Activated CD8-positive, alpha-beta memory T cell treated with anti-CD3 and anti-CD28 coated beads, Interleukin-2, amount 10 ng/mL, durations not matched to agents 7 days and 5 days (primary cell): ENCODE measurements at regions not wholly inside any gene's neighbourhood (a gene's known extent, or its start where the extent isn't known, plus 50 kb on each side); places are given as distances from the start of the nearest gene placed in this dataset.
"Not testable (repeated sequence)": the region's sequence is repeated elsewhere in the genome, so short reads cannot be mapped to it uniquely, and the experiment has no call there.

Source experiments
- ATAC-seq: fragments of 150-1000 bp; cut with Tn5 transposase; one replicate; pipeline ENCODE4 v1.10.0; 2021; ENCODE audit warnings: moderate library complexity
- CTCF ChIA-PET: fragments of 350-600 bp; sonication (Branson Sonifier 250); formaldehyde crosslinking; loops from one replicate; lab custom pipeline; 2021; ENCODE audit warnings: antibody characterized with exemption; lab: Charles Lee
- DNase-seq: peaks from one replicate; pipeline ENCODE4 v3.0.0-alpha.2; 2020
- H3K27ac Mint-ChIP-seq: one replicate; pipeline ENCODE4 v1.8.0; 2021; ENCODE audit warnings: mild to moderate bottlenecking, mixed read lengths
- H3K27me3 Mint-ChIP-seq: one replicate; pipeline ENCODE4 v1.8.0; 2021; ENCODE audit warnings: mixed read lengths
- H3K36me3 Mint-ChIP-seq: one replicate; pipeline ENCODE4 v1.8.0; 2021; ENCODE audit warnings: mild to moderate bottlenecking, mixed read lengths
- H3K4me1 Mint-ChIP-seq: one replicate; pipeline ENCODE4 v1.8.0; 2021; ENCODE audit warnings: mixed read lengths
- H3K4me3 Mint-ChIP-seq: one replicate; pipeline ENCODE4 v1.8.0; 2021; ENCODE audit warnings: mild to moderate bottlenecking, moderate library complexity, mixed read lengths
- H3K9me3 Mint-ChIP-seq: one replicate; pipeline ENCODE4 v1.8.0; 2022; ENCODE audit warnings: low read depth, mixed read lengths

- H3K4me3 Mint-ChIP-seq, H3K36me3 Mint-ChIP-seq, CTCF ChIA-PET, H3K9me3 Mint-ChIP-seq, H3K27ac Mint-ChIP-seq, ATAC-seq, DNase-seq, H3K27me3 Mint-ChIP-seq, H3K4me1 Mint-ChIP-seq: not testable (repeated sequence)
Measured at GRCh38 chr16:72729552-72729951, 318.4 kb downstream of the ZFHX3 start.

- Mint-ChIP-seq H3K27ac (no peak overlapping the region), H3K4me1 (no peaks in the 10 kb centered on the region), H3K9me3 (peaks cover 2% of the 10 kb centered on the region), H3K4me3 (no peak overlapping the region), H3K27me3 (peaks cover 3% of the 10 kb centered on the region), H3K36me3 (no peaks in the 10 kb centered on the region)
- DNase-seq (no peak), ATAC-seq (no peak)
- CTCF ChIA-PET: interaction anchor here (0.5 kb wide), 1 partner anchor 198 kb away, joined by 4 read pairs; no protein-coding TSS in a partner anchor
Measured at GRCh38 chr16:72728516-72728915, 319.4 kb downstream of the ZFHX3 start.

GRCh38 chr16:72727565-72727964, 320.4 kb downstream of the ZFHX3 start:
- no peaks in the 10 kb centered on the region for H3K36me3 Mint-ChIP-seq
- H3K4me1 Mint-ChIP-seq: no peaks in the 10 kb centered on the region
- H3K9me3 Mint-ChIP-seq: peaks cover 2% of the 10 kb centered on the region
- CTCF ChIA-PET: no interaction called here
- DNase-seq (no peak), ATAC-seq (no peak)
- no peak overlapping the region for H3K27ac Mint-ChIP-seq
- H3K4me3 Mint-ChIP-seq: no peak overlapping the region
- no peaks in the 10 kb centered on the region for H3K27me3 Mint-ChIP-seq

- DNase-seq (no peak), ATAC-seq (no peak)
- H3K27ac Mint-ChIP-seq: no peak overlapping the region
- H3K4me1 Mint-ChIP-seq: no peaks in the 10 kb centered on the region
- no peak overlapping the region for H3K4me3 Mint-ChIP-seq
- H3K36me3 Mint-ChIP-seq: no peaks in the 10 kb centered on the region
- no peaks in the 10 kb centered on the region for H3K27me3 Mint-ChIP-seq
- CTCF ChIA-PET: no interaction called here
- H3K9me3 Mint-ChIP-seq: no peaks in the 10 kb centered on the region
Measured at GRCh38 chr16:72725643-72726042, 322.3 kb downstream of the ZFHX3 start.

GRCh38 chr16:72723781-72724180, 324.1 kb downstream of the ZFHX3 start:
- Mint-ChIP-seq H3K27me3 (no peaks in the 10 kb centered on the region), H3K4me3 (no peak overlapping the region), H3K27ac (no peak overlapping the region), H3K4me1 (no peaks in the 10 kb centered on the region), H3K9me3 (no peaks in the 10 kb centered on the region), H3K36me3 (no peaks in the 10 kb centered on the region)
- ATAC-seq (no peak), DNase-seq (no peak)
- CTCF ChIA-PET: no interaction called here

GRCh38 chr16:72722552-72722951, 325.4 kb downstream of the ZFHX3 start:
- DNase-seq (no peak), ATAC-seq (no peak)
- H3K9me3 Mint-ChIP-seq: no peaks in the 10 kb centered on the region
- no peak overlapping the region for H3K4me3 Mint-ChIP-seq
- no peaks in the 10 kb centered on the region for H3K4me1 Mint-ChIP-seq
- H3K36me3 Mint-ChIP-seq: no peaks in the 10 kb centered on the region
- H3K27me3 Mint-ChIP-seq: no peaks in the 10 kb centered on the region
- H3K27ac Mint-ChIP-seq: no peak overlapping the region
- CTCF ChIA-PET: no interaction called here

GRCh38 chr16:72721981-72722380, 325.9 kb downstream of the ZFHX3 start:
- Mint-ChIP-seq H3K27me3 (no peaks in the 10 kb centered on the region), H3K36me3 (no peaks in the 10 kb centered on the region), H3K27ac (no peak overlapping the region), H3K9me3 (no peaks in the 10 kb centered on the region), H3K4me1 (no peaks in the 10 kb centered on the region), H3K4me3 (no peak overlapping the region)
- CTCF ChIA-PET: no interaction called here
- no peak for ATAC-seq
- DNase-seq: no peak

GRCh38 chr16:72715267-72715666, 332.7 kb downstream of the ZFHX3 start:
- Mint-ChIP-seq H3K4me3 (no peak overlapping the region), H3K4me1 (no peaks in the 10 kb centered on the region), H3K27ac (no peak overlapping the region), H3K27me3 (no peaks in the 10 kb centered on the region), H3K36me3 (peaks cover 16% of the 10 kb centered on the region), H3K9me3 (peaks cover 12% of the 10 kb centered on the region)
- no peak for DNase-seq
- ATAC-seq: no peak
- CTCF ChIA-PET: no interaction called here

- Mint-ChIP-seq H3K36me3 (peaks cover 16% of the 10 kb centered on the region), H3K4me3 (no peak overlapping the region), H3K27ac (no peak overlapping the region), H3K9me3 (peaks cover 18% of the 10 kb centered on the region), H3K4me1 (no peaks in the 10 kb centered on the region), H3K27me3 (no peaks in the 10 kb centered on the region)
- no peak for ATAC-seq
- CTCF ChIA-PET: no interaction called here
- no peak for DNase-seq
Measured at GRCh38 chr16:72711823-72712222, 336.1 kb downstream of the ZFHX3 start.

GRCh38 chr16:72705801-72706200, 342.1 kb downstream of the ZFHX3 start:
- H3K4me1 Mint-ChIP-seq: no peaks in the 10 kb centered on the region
- CTCF ChIA-PET: no interaction called here
- peaks cover 7% of the 10 kb centered on the region for H3K9me3 Mint-ChIP-seq
- DNase-seq: no peak
- H3K4me3 Mint-ChIP-seq: no peak overlapping the region
- no peak for ATAC-seq
- no peaks in the 10 kb centered on the region for H3K27me3 Mint-ChIP-seq
- no peak overlapping the region for H3K27ac Mint-ChIP-seq
- no peaks in the 10 kb centered on the region for H3K36me3 Mint-ChIP-seq

- no peak for DNase-seq
- no peaks in the 10 kb centered on the region for H3K4me1 Mint-ChIP-seq
- H3K4me3 Mint-ChIP-seq: no peak overlapping the region
- H3K9me3 Mint-ChIP-seq: peaks cover 4% of the 10 kb centered on the region
- H3K27me3 Mint-ChIP-seq: no peaks in the 10 kb centered on the region
- CTCF ChIA-PET: no interaction called here
- H3K27ac Mint-ChIP-seq: no peak overlapping the region
- ATAC-seq: no peak
- H3K36me3 Mint-ChIP-seq: no peaks in the 10 kb centered on the region
Measured at GRCh38 chr16:72704746-72705372, 343.1 kb downstream of the ZFHX3 start.

- ATAC-seq: no peak
- H3K36me3 Mint-ChIP-seq: no peaks in the 10 kb centered on the region
- H3K4me3 Mint-ChIP-seq: no peak overlapping the region
- no peak overlapping the region for H3K27ac Mint-ChIP-seq
- DNase-seq: no peak
- CTCF ChIA-PET: no interaction called here
- H3K27me3 Mint-ChIP-seq: no peaks in the 10 kb centered on the region
- H3K4me1 Mint-ChIP-seq: no peaks in the 10 kb centered on the region
- H3K9me3 Mint-ChIP-seq: no peaks in the 10 kb centered on the region
Measured at GRCh38 chr16:72689851-72690250, 358.1 kb downstream of the ZFHX3 start.

GRCh38 chr16:72680732-72681131, 367.2 kb downstream of the ZFHX3 start:
- CTCF ChIA-PET: no interaction called here
- H3K27ac Mint-ChIP-seq: no peak overlapping the region
- no peaks in the 10 kb centered on the region for H3K9me3 Mint-ChIP-seq
- no peaks in the 10 kb centered on the region for H3K36me3 Mint-ChIP-seq
- no peaks in the 10 kb centered on the region for H3K27me3 Mint-ChIP-seq
- H3K4me3 Mint-ChIP-seq: no peak overlapping the region
- no peak for DNase-seq
- H3K4me1 Mint-ChIP-seq: no peaks in the 10 kb centered on the region
- no peak for ATAC-seq

GRCh38 chr16:72679856-72680255, 368.1 kb downstream of the ZFHX3 start:
- DNase-seq (no peak), ATAC-seq (no peak)
- Mint-ChIP-seq H3K4me1 (no peaks in the 10 kb centered on the region), H3K9me3 (no peaks in the 10 kb centered on the region), H3K27ac (no peak overlapping the region), H3K36me3 (no peaks in the 10 kb centered on the region), H3K4me3 (no peak overlapping the region), H3K27me3 (no peaks in the 10 kb centered on the region)
- CTCF ChIA-PET: no interaction called here
